ACC112 (cell line): ENCODE measurements at regions not wholly inside any gene's neighbourhood (a gene's known extent, or its start where the extent isn't known, plus 50 kb on each side); places are given as distances from the start of the nearest gene placed in this dataset.
A peak's percentile ranks its signal among the peaks of the same experiment; 100 is the strongest.

Source experiments
- H2AFZ ChIP-seq: fragments of 200-600 bp; sonication (generic); one replicate; pipeline ENCODE4 v1.6.0; 2017; ENCODE audit warnings: antibody characterized with exemption, low read length; ENCODE audit not compliant: unreplicated experiment
- H3K27ac ChIP-seq: fragments of 200-600 bp; sonication (generic); 2 replicates; pipeline ENCODE4 v1.5.1; 2014; ENCODE audit warnings: low read depth, mild to moderate bottlenecking, antibody characterized with exemption, low read length, moderate library complexity
- H3K27me3 ChIP-seq: fragments of 200-600 bp; sonication (generic); 2 replicates; pipeline ENCODE4 v1.6.1; 2014; ENCODE audit warnings: mild to moderate bottlenecking, antibody characterized with exemption, low read length, moderate library complexity, mixed read lengths; ENCODE audit not compliant: insufficient read depth
- H3K36me3 ChIP-seq: fragments of 200-600 bp; sonication (generic); 2 replicates; pipeline ENCODE4 v1.6.1; 2016; ENCODE audit warnings: mild to moderate bottlenecking, antibody characterized with exemption, low read length, moderate library complexity, mixed read lengths; ENCODE audit not compliant: insufficient read depth
- H3K4me1 ChIP-seq: fragments of 200-600 bp; sonication (generic); one replicate; pipeline ENCODE4 v1.6.1; 2016; ENCODE audit warnings: low read length, mixed read lengths; ENCODE audit not compliant: insufficient read depth, unreplicated experiment, control insufficient read depth
- H3K4me3 ChIP-seq: fragments of 200-600 bp; sonication (generic); 2 replicates; pipeline ENCODE4 v1.5.1; 2014; ENCODE audit warnings: mild to moderate bottlenecking, low read depth, low read length
- H3K79me2 ChIP-seq: fragments of 200-600 bp; sonication (generic); one replicate; pipeline ENCODE4 v1.6.0; 2016; ENCODE audit warnings: low read length; ENCODE audit not compliant: control insufficient read depth, unreplicated experiment, insufficient read depth

- Histone ChIP-seq H3K27me3 (no peaks in the 10 kb centered on the region), H3K79me2 (no peaks in the 10 kb centered on the region), H3K36me3 (no peaks in the 10 kb centered on the region), H3K4me3 (no peak overlapping the region), H3K27ac (no peak overlapping the region), H3K4me1 (no peaks in the 10 kb centered on the region), H2AFZ (no peak overlapping the region)
Observed at GRCh38 chr15:95742256-95742655, 588.2 kb upstream of the NR2F2 start.

- Histone ChIP-seq H2AFZ (no peak overlapping the region), H3K27me3 (no peaks in the 10 kb centered on the region), H3K4me3 (no peak overlapping the region), H3K36me3 (no peaks in the 10 kb centered on the region), H3K79me2 (no peaks in the 10 kb centered on the region), H3K27ac (no peak overlapping the region), H3K4me1 (no peaks in the 10 kb centered on the region)
Observed at GRCh38 chr15:95742836-95743235, 587.7 kb upstream of the NR2F2 start.

- no peak overlapping the region for H3K27ac ChIP-seq
- H3K27me3 ChIP-seq = no peaks in the 10 kb centered on the region
- no peak overlapping the region for H3K4me3 ChIP-seq
- no peaks in the 10 kb centered on the region for H3K79me2 ChIP-seq
- H3K36me3 ChIP-seq = no peaks in the 10 kb centered on the region
- H2AFZ ChIP-seq = no peak overlapping the region
- no peaks in the 10 kb centered on the region for H3K4me1 ChIP-seq
Observed at GRCh38 chr15:95757171-95757570, 573.3 kb upstream of the NR2F2 start.

DNA sequence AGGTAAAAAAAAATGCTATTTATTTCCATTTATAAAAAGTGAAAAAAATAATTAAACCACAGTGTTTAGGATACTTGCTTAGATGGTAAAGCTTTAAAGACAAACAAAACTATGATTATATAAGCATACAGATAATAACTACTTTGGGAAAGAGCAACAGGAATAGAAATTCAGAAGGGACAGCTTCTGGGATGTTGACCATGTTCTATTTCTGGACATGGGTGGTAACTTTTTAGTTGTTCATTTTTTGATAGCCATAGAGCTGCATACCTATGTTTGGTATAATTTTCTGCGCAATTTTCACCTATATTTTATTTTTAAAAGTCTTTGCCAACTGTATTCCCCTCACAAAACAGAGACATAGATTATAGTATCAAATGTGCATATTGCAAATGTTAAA is 572.0 kb upstream of the NR2F2 start:
- Histone ChIP-seq H3K27me3 (no peaks in the 10 kb centered on the region), H3K4me1 (no peaks in the 10 kb centered on the region), H2AFZ (no peak overlapping the region), H3K4me3 (no peak overlapping the region), H3K36me3 (no peaks in the 10 kb centered on the region), H3K79me2 (no peaks in the 10 kb centered on the region), H3K27ac (no peak overlapping the region)

- H3K79me2 ChIP-seq = no peaks in the 10 kb centered on the region
- no peaks in the 10 kb centered on the region for H3K4me1 ChIP-seq
- H3K27ac ChIP-seq = no peak overlapping the region
- H3K4me3 ChIP-seq = no peak overlapping the region
- H3K27me3 ChIP-seq = no peaks in the 10 kb centered on the region
- no peaks in the 10 kb centered on the region for H3K36me3 ChIP-seq
- no peak overlapping the region for H2AFZ ChIP-seq
Observed at GRCh38 chr15:95758851-95759250, 571.6 kb upstream of the NR2F2 start.

GRCh38 chr15:95760508-95760907 is 570.0 kb upstream of the NR2F2 start:
- Histone ChIP-seq H3K27me3 (no peaks in the 10 kb centered on the region), H3K79me2 (no peaks in the 10 kb centered on the region), H3K36me3 (no peaks in the 10 kb centered on the region), H2AFZ (no peak overlapping the region), H3K4me1 (no peaks in the 10 kb centered on the region), H3K27ac (no peak overlapping the region), H3K4me3 (no peak overlapping the region)

- Histone ChIP-seq H3K27ac (no peak overlapping the region), H3K4me3 (no peak overlapping the region), H3K36me3 (no peaks in the 10 kb centered on the region), H3K27me3 (no peaks in the 10 kb centered on the region), H3K4me1 (no peaks in the 10 kb centered on the region), H3K79me2 (no peaks in the 10 kb centered on the region), H2AFZ (no peak overlapping the region)
Observed at GRCh38 chr15:95761501-95762165, 568.9 kb upstream of the NR2F2 start.

DNA sequence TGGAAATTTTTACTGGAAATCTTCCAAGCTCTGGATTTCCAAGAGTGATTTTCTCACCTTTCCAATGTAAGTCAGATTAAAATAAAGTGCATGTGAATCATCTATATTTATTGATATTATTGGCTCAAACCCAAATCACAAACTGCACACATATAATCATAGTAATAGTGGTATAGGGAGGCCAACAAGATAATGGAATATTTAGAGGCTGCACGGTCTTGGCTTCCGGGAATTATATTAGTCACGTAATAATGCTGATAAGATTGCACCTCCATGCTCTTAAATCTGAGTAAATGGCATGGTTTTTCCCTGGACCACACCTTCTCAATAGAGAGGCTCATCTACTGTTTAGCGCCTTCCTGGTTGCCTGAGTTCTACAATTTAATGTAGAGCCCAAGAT is 567.1 kb upstream of the NR2F2 start:
- H3K4me3 ChIP-seq = no peak overlapping the region
- H3K4me1 ChIP-seq = no peaks in the 10 kb centered on the region
- H3K36me3 ChIP-seq = no peaks in the 10 kb centered on the region
- no peak overlapping the region for H3K27ac ChIP-seq
- no peak overlapping the region for H2AFZ ChIP-seq
- no peaks in the 10 kb centered on the region for H3K27me3 ChIP-seq
- H3K79me2 ChIP-seq = no peaks in the 10 kb centered on the region

DNA sequence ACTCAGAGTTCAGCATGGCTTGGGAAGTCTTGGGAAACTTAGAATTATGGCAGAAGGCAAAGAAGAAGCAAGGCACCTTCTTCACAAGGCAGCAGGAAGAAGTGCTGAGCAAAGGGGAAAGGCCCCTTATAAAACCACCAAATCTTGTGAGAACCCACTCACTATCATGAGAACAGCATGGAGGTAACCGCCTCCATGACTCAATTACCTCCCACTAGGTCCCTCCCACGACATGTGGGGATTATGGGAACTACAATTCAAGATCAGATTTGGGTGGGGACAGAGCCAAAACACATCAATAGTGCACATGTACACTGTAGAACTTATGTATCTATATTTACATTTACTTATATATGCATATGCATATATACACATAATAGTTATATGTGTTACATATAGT is 565.3 kb upstream of the NR2F2 start:
- peaks cover 3% of the 10 kb centered on the region for H3K4me1 ChIP-seq
- H3K79me2 ChIP-seq = no peaks in the 10 kb centered on the region
- no peaks in the 10 kb centered on the region for H3K27me3 ChIP-seq
- H2AFZ ChIP-seq = no peak overlapping the region
- no peak overlapping the region for H3K4me3 ChIP-seq
- H3K36me3 ChIP-seq = no peaks in the 10 kb centered on the region
- H3K27ac ChIP-seq = no peak overlapping the region

GRCh38 chr15:95770196-95770595 is 560.3 kb upstream of the NR2F2 start:
- H2AFZ ChIP-seq = peak overlapping the region; percentile 21
- H3K27ac ChIP-seq = no peak overlapping the region
- no peak overlapping the region for H3K4me3 ChIP-seq
- H3K27me3 ChIP-seq = no peaks in the 10 kb centered on the region
- H3K36me3 ChIP-seq = no peaks in the 10 kb centered on the region
- peaks cover 7% of the 10 kb centered on the region for H3K4me1 ChIP-seq
- no peaks in the 10 kb centered on the region for H3K79me2 ChIP-seq

DNA sequence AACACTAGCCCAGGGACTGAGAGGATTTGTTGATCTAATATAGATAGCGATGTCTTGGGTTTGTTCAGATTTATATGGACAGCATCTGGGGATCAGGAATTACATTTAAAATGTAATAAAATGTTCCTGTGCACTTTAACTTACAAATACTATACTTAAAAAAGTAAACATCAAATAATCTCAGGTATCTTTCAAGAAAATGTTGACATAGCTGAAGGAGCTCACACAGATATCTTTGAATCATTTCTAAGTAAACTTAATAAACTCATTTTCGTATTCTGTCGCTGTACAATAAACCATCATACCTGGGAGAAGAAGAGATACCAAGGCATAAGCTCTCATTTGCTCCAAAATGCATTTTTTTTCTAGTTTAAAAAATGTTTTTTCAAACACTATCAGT is 557.5 kb upstream of the NR2F2 start:
- Histone ChIP-seq H3K79me2 (no peaks in the 10 kb centered on the region), H3K27me3 (no peaks in the 10 kb centered on the region), H2AFZ (no peak overlapping the region), H3K36me3 (no peaks in the 10 kb centered on the region), H3K4me3 (no peak overlapping the region), H3K4me1 (peaks cover 7% of the 10 kb centered on the region), H3K27ac (no peak overlapping the region)
